ENCODE measurements at regions not wholly inside any gene's neighbourhood (a gene's known extent, or its start where the extent isn't known, plus 50 kb on each side); places are given as distances from the start of the nearest gene placed in this dataset.

DNA sequence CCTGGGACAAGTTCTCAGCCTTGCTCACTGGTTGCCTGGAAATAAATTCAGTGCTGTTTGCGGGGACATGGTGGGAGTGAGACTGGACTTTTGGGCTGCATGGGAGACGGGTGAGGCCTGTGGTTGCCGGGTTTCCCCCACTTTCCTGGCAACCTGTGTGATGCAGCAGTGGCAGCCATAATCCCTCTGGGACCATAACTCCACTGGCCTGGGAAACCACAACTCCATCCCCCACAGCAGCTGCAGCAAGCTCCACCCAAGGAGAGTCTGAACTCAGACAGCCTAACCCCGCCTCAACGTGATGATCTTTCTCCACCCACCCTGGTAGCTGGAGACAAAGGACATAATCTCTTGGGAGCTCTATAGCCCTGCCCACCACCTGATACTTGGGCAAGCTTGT is 349.9 kb downstream of the PIK3R1 start:
- TF ChIP-seq, protein P1, sequence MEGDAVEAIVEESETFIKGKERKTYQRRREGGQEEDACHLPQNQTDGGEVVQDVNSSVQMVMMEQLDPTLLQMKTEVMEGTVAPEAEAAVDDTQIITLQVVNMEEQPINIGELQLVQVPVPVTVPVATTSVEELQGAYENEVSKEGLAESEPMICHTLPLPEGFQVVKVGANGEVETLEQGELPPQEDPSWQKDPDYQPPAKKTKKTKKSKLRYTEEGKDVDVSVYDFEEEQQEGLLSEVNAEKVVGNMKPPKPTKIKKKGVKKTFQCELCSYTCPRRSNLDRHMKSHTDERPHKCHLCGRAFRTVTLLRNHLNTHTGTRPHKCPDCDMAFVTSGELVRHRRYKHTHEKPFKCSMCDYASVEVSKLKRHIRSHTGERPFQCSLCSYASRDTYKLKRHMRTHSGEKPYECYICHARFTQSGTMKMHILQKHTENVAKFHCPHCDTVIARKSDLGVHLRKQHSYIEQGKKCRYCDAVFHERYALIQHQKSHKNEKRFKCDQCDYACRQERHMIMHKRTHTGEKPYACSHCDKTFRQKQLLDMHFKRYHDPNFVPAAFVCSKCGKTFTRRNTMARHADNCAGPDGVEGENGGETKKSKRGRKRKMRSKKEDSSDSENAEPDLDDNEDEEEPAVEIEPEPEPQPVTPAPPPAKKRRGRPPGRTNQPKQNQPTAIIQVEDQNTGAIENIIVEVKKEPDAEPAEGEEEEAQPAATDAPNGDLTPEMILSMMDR (conservative IDR thresholded peaks at IDR 0.05) = no peak
- no peak for TF ChIP-seq ZFX (IDR thresholded peaks at IDR 0.05)
